ENCODE measurements at regions not wholly inside any gene's neighbourhood (a gene's known extent, or its start where the extent isn't known, plus 50 kb on each side); places are given as distances from the start of the nearest gene placed in this dataset.
A peak's percentile ranks its signal among the peaks of the same experiment; 100 is the strongest.
"Not testable (repeated sequence)": the region's sequence is repeated elsewhere in the genome, so short reads cannot be mapped to it uniquely, and the experiment has no call there.

DNA sequence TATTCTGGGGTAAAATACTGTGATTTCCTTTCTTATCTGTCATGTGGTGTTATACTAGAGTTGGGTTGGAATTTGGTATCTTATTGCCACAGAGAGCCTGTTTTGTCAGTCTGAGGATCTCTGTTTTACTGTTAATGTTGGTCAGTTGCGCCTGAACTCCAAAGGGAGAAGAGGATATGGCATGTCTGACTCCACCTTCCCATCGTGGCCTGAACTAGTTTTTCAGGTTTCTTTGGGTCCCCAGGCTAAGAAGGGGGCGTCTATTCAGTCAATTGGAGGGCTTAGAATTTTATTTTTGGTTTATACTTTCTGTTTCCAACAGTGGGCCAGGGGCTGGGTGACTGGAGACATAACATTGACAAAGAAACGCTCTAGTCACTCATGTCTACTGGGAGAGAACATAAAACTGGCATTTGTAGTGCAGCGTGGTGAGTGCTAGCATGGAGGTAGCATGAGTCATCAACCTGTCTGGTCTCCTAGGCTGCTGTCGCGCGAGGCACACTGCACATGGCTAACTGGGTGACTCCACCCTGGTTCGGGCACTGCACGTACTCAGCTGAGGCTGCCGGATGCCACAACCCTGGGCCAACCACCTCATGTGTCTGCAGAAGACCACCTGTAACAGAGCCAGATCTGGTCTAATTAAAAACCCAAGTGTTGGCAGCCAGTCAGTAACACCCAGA, 120.1 kb upstream of the OR9Q1 start:
- FAIRE-seq: no peak
- Mint-ChIP-seq H3K9me3 (ENCODE audit: unreplicated experiment) (peaks cover 5% of the 10 kb centered on the region), H3K27ac (ENCODE audit: unreplicated experiment) (peak overlapping the region; percentile 41), H3K27me3 (ENCODE audit: low read depth, unreplicated experiment) (no peaks in the 10 kb centered on the region), H3K36me3 (ENCODE audit: low read depth, unreplicated experiment) (no peaks in the 10 kb centered on the region), H3K4me3 (ENCODE audit: unreplicated experiment) (no peak overlapping the region), H3K4me1 (ENCODE audit: low read depth, unreplicated experiment) (peaks cover 14% of the 10 kb centered on the region)
- no peaks in the 10 kb centered on the region for H3K79me2 ChIP-seq (ENCODE audit: insufficient read depth, low read length)
- no peak overlapping the region for H2AFZ ChIP-seq (ENCODE audit: low read depth, low read length)
- no peak overlapping the region for H3K4me3 ChIP-seq (ENCODE audit: insufficient read depth, low read depth, low read length)
- no peaks in the 10 kb centered on the region for H4K20me1 ChIP-seq (ENCODE audit: insufficient read depth, low read length)
- no peaks in the 10 kb centered on the region for H3K27me3 ChIP-seq (ENCODE audit: insufficient read depth, low read length)
- DNase-seq (ENCODE audit: low read depth): peak; percentile 2
- no peak overlapping the region for H3K4me2 ChIP-seq (ENCODE audit: low read length)
- TF ChIP-seq, protein P1, sequence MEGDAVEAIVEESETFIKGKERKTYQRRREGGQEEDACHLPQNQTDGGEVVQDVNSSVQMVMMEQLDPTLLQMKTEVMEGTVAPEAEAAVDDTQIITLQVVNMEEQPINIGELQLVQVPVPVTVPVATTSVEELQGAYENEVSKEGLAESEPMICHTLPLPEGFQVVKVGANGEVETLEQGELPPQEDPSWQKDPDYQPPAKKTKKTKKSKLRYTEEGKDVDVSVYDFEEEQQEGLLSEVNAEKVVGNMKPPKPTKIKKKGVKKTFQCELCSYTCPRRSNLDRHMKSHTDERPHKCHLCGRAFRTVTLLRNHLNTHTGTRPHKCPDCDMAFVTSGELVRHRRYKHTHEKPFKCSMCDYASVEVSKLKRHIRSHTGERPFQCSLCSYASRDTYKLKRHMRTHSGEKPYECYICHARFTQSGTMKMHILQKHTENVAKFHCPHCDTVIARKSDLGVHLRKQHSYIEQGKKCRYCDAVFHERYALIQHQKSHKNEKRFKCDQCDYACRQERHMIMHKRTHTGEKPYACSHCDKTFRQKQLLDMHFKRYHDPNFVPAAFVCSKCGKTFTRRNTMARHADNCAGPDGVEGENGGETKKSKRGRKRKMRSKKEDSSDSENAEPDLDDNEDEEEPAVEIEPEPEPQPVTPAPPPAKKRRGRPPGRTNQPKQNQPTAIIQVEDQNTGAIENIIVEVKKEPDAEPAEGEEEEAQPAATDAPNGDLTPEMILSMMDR (IDR thresholded peaks at IDR 0.05; ENCODE audit: insufficient read depth, low read depth, low read length): no peak
- TF ChIP-seq EZH2 (IDR thresholded peaks at IDR 0.05; ENCODE audit: insufficient read depth, low read length): no peak
- no peaks in the 10 kb centered on the region for H3K36me3 ChIP-seq (ENCODE audit: insufficient read depth, low read length)
- H3K9ac ChIP-seq (ENCODE audit: low read length): no peak overlapping the region
- no peak overlapping the region for H3K27ac ChIP-seq (ENCODE audit: low read depth, low read length)
- no peaks in the 10 kb centered on the region for H3K4me1 ChIP-seq (ENCODE audit: insufficient read depth, low read length)
- H3K9me3 ChIP-seq (ENCODE audit: insufficient read depth, low read depth, low read length): no peaks in the 10 kb centered on the region

DNA sequence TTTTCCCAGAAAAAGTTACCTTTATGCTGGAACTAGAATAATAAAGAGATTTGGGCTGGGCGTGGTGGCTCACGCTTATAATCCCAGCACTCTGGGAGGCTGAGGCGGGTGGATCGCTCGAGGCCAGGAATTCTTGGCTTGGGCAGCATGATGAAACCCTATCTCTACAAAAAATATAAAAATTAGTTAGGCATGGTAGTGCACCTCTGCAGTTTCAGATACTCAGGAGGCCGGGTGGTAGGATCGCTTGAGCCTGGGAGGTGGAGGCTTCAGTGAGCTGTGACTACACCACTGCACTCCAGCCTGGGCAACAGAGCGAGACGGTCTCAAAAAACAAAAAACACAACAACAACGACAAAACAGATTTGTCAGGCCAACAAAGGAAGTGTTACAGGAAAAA, 119.3 kb upstream of the OR9Q1 start:
- no peak overlapping the region for H2AFZ ChIP-seq (ENCODE audit: low read depth, low read length)
- no peaks in the 10 kb centered on the region for H4K20me1 ChIP-seq (ENCODE audit: insufficient read depth, low read length)
- FAIRE-seq: no peak
- H3K79me2 ChIP-seq (ENCODE audit: insufficient read depth, low read length): no peaks in the 10 kb centered on the region
- no peak overlapping the region for H3K27ac Mint-ChIP-seq (ENCODE audit: unreplicated experiment)
- H3K4me3 ChIP-seq (ENCODE audit: insufficient read depth, low read depth, low read length): no peak overlapping the region
- H3K27me3 ChIP-seq (ENCODE audit: insufficient read depth, low read length): no peaks in the 10 kb centered on the region
- H3K36me3 Mint-ChIP-seq (ENCODE audit: low read depth, unreplicated experiment): no peaks in the 10 kb centered on the region
- peaks cover 10% of the 10 kb centered on the region for H3K4me1 Mint-ChIP-seq (ENCODE audit: low read depth, unreplicated experiment)
- no peak overlapping the region for H3K27ac ChIP-seq (ENCODE audit: low read depth, low read length)
- H3K4me3 Mint-ChIP-seq (ENCODE audit: unreplicated experiment): no peak overlapping the region
- H3K36me3 ChIP-seq (ENCODE audit: insufficient read depth, low read length): no peaks in the 10 kb centered on the region
- no peak overlapping the region for H3K9ac ChIP-seq (ENCODE audit: low read length)
- DNase-seq (ENCODE audit: low read depth): no peak
- no peak for TF ChIP-seq EZH2 (IDR thresholded peaks at IDR 0.05; ENCODE audit: insufficient read depth, low read length)
- TF ChIP-seq, protein P1 (IDR thresholded peaks at IDR 0.05; ENCODE audit: insufficient read depth, low read depth, low read length): no peak
- no peak overlapping the region for H3K4me2 ChIP-seq (ENCODE audit: low read length)
- peaks cover 4% of the 10 kb centered on the region for H3K9me3 Mint-ChIP-seq (ENCODE audit: unreplicated experiment)
- no peaks in the 10 kb centered on the region for H3K27me3 Mint-ChIP-seq (ENCODE audit: low read depth, unreplicated experiment)
- H3K4me1 ChIP-seq (ENCODE audit: insufficient read depth, low read length): no peaks in the 10 kb centered on the region
- no peaks in the 10 kb centered on the region for H3K9me3 ChIP-seq (ENCODE audit: insufficient read depth, low read depth, low read length)

DNA sequence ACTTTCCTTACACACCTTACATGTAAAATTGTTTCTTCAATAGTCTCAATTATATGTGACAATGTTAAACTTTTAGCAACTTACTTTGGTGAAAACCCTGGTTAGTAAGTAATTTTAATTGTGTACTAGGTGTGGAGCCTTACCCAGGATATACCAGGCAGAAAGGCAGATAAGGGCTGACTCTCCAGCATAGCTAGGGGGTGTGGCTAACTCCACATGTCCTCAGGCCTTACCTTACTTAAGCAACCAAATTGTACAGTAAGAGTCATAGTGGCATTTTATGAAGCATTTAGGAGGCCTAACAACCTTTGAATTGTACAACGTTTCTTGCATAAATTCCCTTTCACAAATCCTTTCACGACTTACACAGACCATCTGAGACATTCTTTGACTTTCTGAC, 118.2 kb upstream of the OR9Q1 start:
- Histone ChIP-seq H3K27ac (ENCODE audit: low read depth, low read length) (no peak overlapping the region), H3K4me1 (ENCODE audit: insufficient read depth, low read length) (no peaks in the 10 kb centered on the region), H3K27me3 (ENCODE audit: insufficient read depth, low read length) (no peaks in the 10 kb centered on the region), H3K36me3 (ENCODE audit: insufficient read depth, low read length) (no peaks in the 10 kb centered on the region), H4K20me1 (ENCODE audit: insufficient read depth, low read length) (no peaks in the 10 kb centered on the region), H3K9me3 (ENCODE audit: insufficient read depth, low read depth, low read length) (no peaks in the 10 kb centered on the region), H3K79me2 (ENCODE audit: insufficient read depth, low read length) (no peaks in the 10 kb centered on the region), H3K4me2 (ENCODE audit: low read length) (no peak overlapping the region), H3K4me3 (ENCODE audit: insufficient read depth, low read depth, low read length) (no peak overlapping the region), H2AFZ (ENCODE audit: low read depth, low read length) (no peak overlapping the region), H3K9ac (ENCODE audit: low read length) (no peak overlapping the region)
- Mint-ChIP-seq H3K4me1 (ENCODE audit: low read depth, unreplicated experiment) (peaks cover 8% of the 10 kb centered on the region), H3K27me3 (ENCODE audit: low read depth, unreplicated experiment) (peaks cover 3% of the 10 kb centered on the region), H3K36me3 (ENCODE audit: low read depth, unreplicated experiment) (no peaks in the 10 kb centered on the region), H3K27ac (ENCODE audit: unreplicated experiment) (no peak overlapping the region), H3K4me3 (ENCODE audit: unreplicated experiment) (no peak overlapping the region), H3K9me3 (ENCODE audit: unreplicated experiment) (peaks cover 6% of the 10 kb centered on the region)
- no peak for FAIRE-seq
- TF ChIP-seq EZH2 (IDR thresholded peaks at IDR 0.05; ENCODE audit: insufficient read depth, low read length): no peak
- TF ChIP-seq, protein P1 (IDR thresholded peaks at IDR 0.05; ENCODE audit: insufficient read depth, low read depth, low read length): no peak
- no peak for DNase-seq (ENCODE audit: low read depth)

DNA sequence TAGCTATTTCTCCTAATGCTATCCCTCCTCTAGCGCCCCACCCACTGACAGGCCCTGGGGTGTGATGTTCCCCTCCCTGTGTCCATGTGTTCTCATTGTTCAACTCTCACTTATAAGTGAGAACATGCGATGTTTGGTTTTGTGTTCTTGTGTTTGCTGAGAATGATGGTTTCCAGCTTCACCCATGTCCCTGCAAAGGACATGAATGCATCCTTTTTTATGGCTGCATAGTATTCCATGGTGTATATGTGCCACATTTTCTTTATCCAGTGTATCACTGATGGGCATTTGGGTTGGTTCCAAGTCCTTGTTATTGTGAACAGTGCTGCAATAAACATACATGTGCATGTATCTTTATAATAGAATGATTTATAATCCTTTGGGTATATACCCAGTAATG, 115.3 kb upstream of the OR9Q1 start:
- H3K4me2 ChIP-seq (ENCODE audit: low read length); H3K4me1 ChIP-seq (ENCODE audit: insufficient read depth, low read length); H4K20me1 ChIP-seq (ENCODE audit: insufficient read depth, low read length); H3K36me3 Mint-ChIP-seq (ENCODE audit: low read depth, unreplicated experiment); H3K4me1 Mint-ChIP-seq (ENCODE audit: low read depth, unreplicated experiment); H3K27ac Mint-ChIP-seq (ENCODE audit: unreplicated experiment); H3K9ac ChIP-seq (ENCODE audit: low read length); H3K27ac ChIP-seq (ENCODE audit: low read depth, low read length); FAIRE-seq; H3K27me3 ChIP-seq (ENCODE audit: insufficient read depth, low read length); H3K79me2 ChIP-seq (ENCODE audit: insufficient read depth, low read length); H3K4me3 Mint-ChIP-seq (ENCODE audit: unreplicated experiment); H3K9me3 Mint-ChIP-seq (ENCODE audit: unreplicated experiment); DNase-seq (ENCODE audit: low read depth); H3K36me3 ChIP-seq (ENCODE audit: insufficient read depth, low read length); H3K4me3 ChIP-seq (ENCODE audit: insufficient read depth, low read depth, low read length); H2AFZ ChIP-seq (ENCODE audit: low read depth, low read length); H3K9me3 ChIP-seq (ENCODE audit: insufficient read depth, low read depth, low read length); H3K27me3 Mint-ChIP-seq (ENCODE audit: low read depth, unreplicated experiment): not testable (repeated sequence)
